Fibroblast of villous mesenchyme (primary cell): ENCODE measurements at regions not wholly inside any gene's neighbourhood (a gene's known extent, or its start where the extent isn't known, plus 50 kb on each side); places are given as distances from the start of the nearest gene placed in this dataset.

Experiments used
- DNase-seq: peaks from one replicate; pipeline ENCODE4 v3.0.0-alpha.2; 2010; ENCODE audit warnings: low read depth
- H3K4me3 ChIP-seq: 2 replicates; pipeline ENCODE4 v1.5.1; 2011; ENCODE audit warnings: low read depth, mild to moderate bottlenecking, low read length
- TF ChIP-seq, protein P1 (sequence below): IDR thresholded peaks from 2 replicates; pipeline ENCODE4 v1.5.1; 2012; ENCODE audit warnings: low read depth, mild to moderate bottlenecking, low read length; ENCODE audit not compliant: insufficient read depth

DNA sequence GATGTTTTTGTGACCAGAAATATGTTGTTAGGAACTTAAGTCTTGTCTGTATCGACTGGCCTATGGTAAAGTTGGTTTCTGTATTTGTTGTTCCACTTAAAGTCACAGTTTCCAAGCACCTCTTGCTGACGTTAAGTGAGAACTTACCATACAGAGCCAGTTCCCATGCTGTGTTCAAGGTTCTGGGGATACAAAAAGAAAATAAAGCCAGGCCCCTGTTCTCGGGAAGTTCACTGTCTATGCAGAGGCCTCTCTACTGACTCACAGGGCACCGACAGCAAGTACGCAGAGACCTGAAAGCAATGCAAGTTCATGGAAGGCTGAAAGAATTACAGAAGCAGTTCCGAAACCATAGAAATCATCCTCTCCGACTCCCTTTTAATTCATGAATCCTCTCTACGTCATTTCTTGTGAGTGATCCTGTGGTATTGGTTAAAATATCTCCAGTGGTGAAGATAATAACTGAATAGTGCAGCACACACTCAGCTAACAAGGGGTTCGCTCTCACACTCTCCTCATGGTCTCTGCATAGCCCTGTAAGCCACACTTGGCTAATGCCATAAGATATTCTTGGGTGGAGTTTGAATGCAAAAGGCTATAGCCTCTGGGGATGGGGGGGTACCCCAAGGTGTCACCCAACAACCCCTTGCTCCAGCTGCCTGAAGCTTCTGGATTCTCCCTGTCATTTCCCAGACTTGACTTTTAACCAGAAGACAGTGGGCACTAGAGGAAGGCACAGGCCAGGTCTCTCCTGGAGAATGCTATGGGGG is 91.2 kb upstream of the EXOC2 start:
- TF ChIP-seq, protein P1, sequence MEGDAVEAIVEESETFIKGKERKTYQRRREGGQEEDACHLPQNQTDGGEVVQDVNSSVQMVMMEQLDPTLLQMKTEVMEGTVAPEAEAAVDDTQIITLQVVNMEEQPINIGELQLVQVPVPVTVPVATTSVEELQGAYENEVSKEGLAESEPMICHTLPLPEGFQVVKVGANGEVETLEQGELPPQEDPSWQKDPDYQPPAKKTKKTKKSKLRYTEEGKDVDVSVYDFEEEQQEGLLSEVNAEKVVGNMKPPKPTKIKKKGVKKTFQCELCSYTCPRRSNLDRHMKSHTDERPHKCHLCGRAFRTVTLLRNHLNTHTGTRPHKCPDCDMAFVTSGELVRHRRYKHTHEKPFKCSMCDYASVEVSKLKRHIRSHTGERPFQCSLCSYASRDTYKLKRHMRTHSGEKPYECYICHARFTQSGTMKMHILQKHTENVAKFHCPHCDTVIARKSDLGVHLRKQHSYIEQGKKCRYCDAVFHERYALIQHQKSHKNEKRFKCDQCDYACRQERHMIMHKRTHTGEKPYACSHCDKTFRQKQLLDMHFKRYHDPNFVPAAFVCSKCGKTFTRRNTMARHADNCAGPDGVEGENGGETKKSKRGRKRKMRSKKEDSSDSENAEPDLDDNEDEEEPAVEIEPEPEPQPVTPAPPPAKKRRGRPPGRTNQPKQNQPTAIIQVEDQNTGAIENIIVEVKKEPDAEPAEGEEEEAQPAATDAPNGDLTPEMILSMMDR: no peak
- no peak overlapping the region for H3K4me3 ChIP-seq
- no peak for DNase-seq

DNA sequence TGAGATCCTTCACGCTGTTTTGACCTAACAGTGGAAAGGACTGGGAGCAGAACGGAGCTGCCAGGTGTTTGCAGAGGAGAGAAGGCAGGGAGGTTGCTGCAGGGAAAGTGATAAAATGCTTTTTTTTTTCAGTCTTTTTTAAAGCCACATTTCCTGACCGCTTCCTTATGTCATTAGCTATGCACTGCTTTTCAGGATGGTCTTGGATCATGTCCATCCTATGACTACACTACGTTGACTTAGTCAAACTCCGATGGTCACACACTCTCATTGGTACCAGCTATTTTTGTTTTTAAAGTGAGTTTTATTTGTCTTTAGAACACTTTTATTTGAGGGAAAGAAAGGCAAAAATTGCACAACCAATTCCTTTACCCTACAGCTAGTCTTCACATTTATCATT is 89.2 kb upstream of the EXOC2 start:
- no peak for DNase-seq
- TF ChIP-seq, protein P1: no peak
- H3K4me3 ChIP-seq: no peak overlapping the region

DNA sequence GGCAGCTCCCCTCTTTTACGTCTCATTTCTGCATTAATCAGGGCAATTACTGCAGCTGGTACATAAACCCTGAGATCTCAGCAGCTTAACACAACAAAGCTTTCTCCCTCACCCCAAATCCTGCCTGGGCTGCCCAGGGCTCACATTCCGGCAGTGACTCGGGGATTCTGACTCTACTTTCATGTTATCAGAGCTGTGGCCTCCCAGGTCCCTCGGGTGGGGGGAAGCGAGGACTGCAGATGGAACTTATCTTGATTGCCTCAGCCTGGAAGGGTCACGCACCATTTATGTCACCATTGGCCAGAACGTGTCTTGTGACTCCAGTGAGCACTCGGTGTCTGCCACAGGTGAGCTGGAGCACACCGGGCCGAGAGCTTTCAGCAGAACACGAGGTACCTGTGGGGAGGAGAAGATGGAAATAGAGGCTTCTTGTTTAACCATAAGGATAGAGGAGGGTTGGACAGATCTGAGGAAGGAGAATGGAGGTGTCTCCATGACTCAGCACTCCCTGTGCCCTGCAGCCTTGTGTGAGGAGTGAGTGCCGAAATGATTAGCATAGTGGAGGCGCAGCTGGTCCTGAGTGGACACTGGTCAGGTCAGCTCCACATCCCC is 88.5 kb upstream of the EXOC2 start:
- DNase-seq: no peak
- TF ChIP-seq, protein P1: no peak

DNA sequence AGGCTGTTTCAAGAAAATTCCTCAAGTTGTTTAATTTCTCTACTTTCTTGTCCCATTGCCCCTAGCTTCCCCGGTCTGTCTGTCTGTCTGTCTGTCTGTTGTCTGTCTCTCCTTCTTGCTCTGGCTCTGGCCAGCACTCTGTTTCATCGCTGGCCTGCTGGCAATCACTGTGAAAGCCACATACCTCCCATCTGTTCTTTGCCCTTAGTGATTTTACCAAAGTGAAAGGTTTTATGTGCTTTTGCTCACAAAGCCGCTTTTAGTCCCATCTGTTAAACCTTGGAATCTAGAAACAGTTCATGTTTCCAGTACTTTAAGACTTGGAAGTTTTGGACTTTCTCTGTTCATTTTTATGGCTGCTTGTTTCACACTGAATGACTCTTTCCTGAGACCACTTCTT is 87.8 kb upstream of the EXOC2 start:
- no peak overlapping the region for H3K4me3 ChIP-seq
- TF ChIP-seq, protein P1: no peak

More for the DNA sequence above, 88.5 kb upstream of the EXOC2 start:
- H3K4me3 ChIP-seq: no peak overlapping the region

DNA sequence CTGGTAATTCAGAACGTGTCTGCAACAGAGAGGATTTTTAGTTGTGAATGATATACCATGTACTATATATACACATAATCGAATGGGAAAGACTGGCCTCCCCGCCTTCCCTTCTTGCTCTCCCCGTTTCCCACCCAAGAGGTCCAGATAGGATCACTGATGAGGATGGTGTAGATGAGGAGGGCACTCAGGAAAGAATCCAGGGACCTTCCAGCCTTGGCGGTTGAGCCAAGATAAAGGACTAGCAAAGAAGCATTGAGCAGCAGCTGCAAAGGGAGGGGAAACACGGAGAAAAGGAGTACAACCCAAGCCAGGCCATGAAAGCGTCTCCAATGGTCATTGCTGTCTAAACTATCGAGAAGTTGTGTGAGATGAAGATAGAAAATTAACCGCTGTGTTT is 84.0 kb upstream of the EXOC2 start:
- no peak overlapping the region for H3K4me3 ChIP-seq
- TF ChIP-seq, protein P1: no peak
- DNase-seq: no peak

More for the DNA sequence above, 87.8 kb upstream of the EXOC2 start:
- no peak for DNase-seq

DNA sequence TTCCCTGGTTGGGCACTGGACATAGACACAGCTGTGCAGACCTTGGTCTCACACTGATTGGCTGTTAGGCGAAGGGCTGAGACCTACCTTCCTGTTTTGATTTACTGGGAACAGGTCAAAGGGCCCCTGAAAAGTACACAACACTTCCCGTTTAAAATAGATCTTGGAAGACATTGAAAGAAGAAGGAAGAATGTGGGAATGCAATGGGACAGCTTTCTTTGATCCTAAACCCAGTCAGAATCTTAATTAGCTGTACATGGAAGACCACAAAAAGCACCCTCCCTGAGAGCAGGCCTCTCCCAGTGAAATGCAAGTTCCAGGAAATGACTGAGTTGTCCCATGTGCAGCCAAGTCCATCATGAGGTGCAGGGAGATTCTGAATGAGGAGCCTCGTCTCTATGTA is 83.6 kb upstream of the EXOC2 start:
- no peak for DNase-seq
- H3K4me3 ChIP-seq: no peak overlapping the region
- TF ChIP-seq, protein P1: no peak
